Stimulated activated effector memory CD8-positive, alpha-beta T cell treated with anti-CD3 and anti-CD28 coated beads, Interleukin-12 subunit alpha, Interleukin-12 subunit beta, amount 100 ng/mL, for 72 hours (primary cell): ENCODE measurements at regions not wholly inside any gene's neighbourhood (a gene's known extent, or its start where the extent isn't known, plus 50 kb on each side); places are given as distances from the start of the nearest gene placed in this dataset.

Source experiments
- ATAC-seq: fragments of 150-1000 bp; cut with Tn5 transposase; 2 replicates; pipeline ENCODE4 v1.10.0; 2021
- DNase-seq, 2 donors: peaks; one replicate each; pipeline ENCODE4 v3.0.0; 2021 to 2022; ENCODE audit warnings: low spot score in 2 of 2
- H3K27ac Mint-ChIP-seq: one replicate; pipeline ENCODE4 v1.8.0; 2022; ENCODE audit warnings: mild to moderate bottlenecking, mixed read lengths
- H3K36me3 Mint-ChIP-seq: one replicate; pipeline ENCODE4 v1.8.0; 2022; ENCODE audit warnings: mild to moderate bottlenecking, mixed read lengths
- H3K4me1 Mint-ChIP-seq: one replicate; pipeline ENCODE4 v1.8.0; 2022; ENCODE audit warnings: mixed read lengths
- H3K4me3 Mint-ChIP-seq: one replicate; pipeline ENCODE4 v1.8.0; 2022; ENCODE audit warnings: mild to moderate bottlenecking, mixed read lengths
- H3K9me3 Mint-ChIP-seq: one replicate; pipeline ENCODE4 v1.8.0; 2022; ENCODE audit warnings: mixed read lengths

- peaks cover 8% of the 10 kb centered on the region for H3K4me1 Mint-ChIP-seq
- H3K4me3 Mint-ChIP-seq: no peak overlapping the region
- DNase-seq: no peak
- H3K27ac Mint-ChIP-seq: no peak overlapping the region
- H3K9me3 Mint-ChIP-seq: no peaks in the 10 kb centered on the region
- ATAC-seq: no peak
- H3K36me3 Mint-ChIP-seq: no peaks in the 10 kb centered on the region
Measured at GRCh38 chr2:239815671-239816070, 209.5 kb downstream of the NDUFA10 start.

- Mint-ChIP-seq H3K36me3 (no peaks in the 10 kb centered on the region), H3K27ac (no peak overlapping the region), H3K9me3 (no peaks in the 10 kb centered on the region), H3K4me3 (no peak overlapping the region), H3K4me1 (peaks cover 8% of the 10 kb centered on the region)
- DNase-seq (no peak), ATAC-seq (no peak)
Measured at GRCh38 chr2:239814861-239815601, 210.1 kb downstream of the NDUFA10 start.

GRCh38 chr2:239814116-239814860, 210.9 kb downstream of the NDUFA10 start:
- ATAC-seq (no peak), DNase-seq (no peak)
- Mint-ChIP-seq H3K27ac (no peak overlapping the region), H3K4me1 (peaks cover 8% of the 10 kb centered on the region), H3K9me3 (no peaks in the 10 kb centered on the region), H3K36me3 (no peaks in the 10 kb centered on the region), H3K4me3 (no peak overlapping the region)

- Mint-ChIP-seq H3K27ac (no peak overlapping the region), H3K4me3 (no peak overlapping the region), H3K4me1 (peaks cover 5% of the 10 kb centered on the region), H3K9me3 (no peaks in the 10 kb centered on the region), H3K36me3 (no peaks in the 10 kb centered on the region)
- DNase-seq (no peak), ATAC-seq (no peak)
Measured at GRCh38 chr2:239813261-239814115, 211.7 kb downstream of the NDUFA10 start.

- no peak for DNase-seq
- Mint-ChIP-seq H3K4me1 (no peaks in the 10 kb centered on the region), H3K4me3 (no peak overlapping the region), H3K27ac (no peak overlapping the region), H3K36me3 (no peaks in the 10 kb centered on the region), H3K9me3 (no peaks in the 10 kb centered on the region)
- ATAC-seq: no peak
Measured at GRCh38 chr2:239811806-239812560, 213.2 kb downstream of the NDUFA10 start.

GRCh38 chr2:239811111-239811781, 213.9 kb downstream of the NDUFA10 start:
- DNase-seq (no peak), ATAC-seq (no peak)
- Mint-ChIP-seq H3K36me3 (no peaks in the 10 kb centered on the region), H3K27ac (no peak overlapping the region), H3K4me3 (no peak overlapping the region), H3K4me1 (no peaks in the 10 kb centered on the region), H3K9me3 (no peaks in the 10 kb centered on the region)

- DNase-seq: no peak
Measured at GRCh38 chr2:239809391-239809790, 215.8 kb downstream of the NDUFA10 start.

GRCh38 chr2:239807568-239807967, 217.6 kb downstream of the NDUFA10 start:
- Mint-ChIP-seq H3K36me3 (no peaks in the 10 kb centered on the region), H3K9me3 (no peaks in the 10 kb centered on the region), H3K4me3 (no peak overlapping the region), H3K4me1 (no peaks in the 10 kb centered on the region), H3K27ac (no peak overlapping the region)
- ATAC-seq: no peak
- no peak for DNase-seq

More at GRCh38 chr2:239809391-239809790, 215.8 kb downstream of the NDUFA10 start:
- H3K4me1 Mint-ChIP-seq: no peaks in the 10 kb centered on the region
- no peak overlapping the region for H3K27ac Mint-ChIP-seq
- ATAC-seq: no peak
- no peaks in the 10 kb centered on the region for H3K9me3 Mint-ChIP-seq
- H3K4me3 Mint-ChIP-seq: no peak overlapping the region
- H3K36me3 Mint-ChIP-seq: no peaks in the 10 kb centered on the region

GRCh38 chr2:239806758-239807434, 218.2 kb downstream of the NDUFA10 start:
- ATAC-seq (peak; percentile 4), DNase-seq (no peak)
- H3K4me1 Mint-ChIP-seq: no peaks in the 10 kb centered on the region

GRCh38 chr2:239806276-239806675, 218.9 kb downstream of the NDUFA10 start:
- ATAC-seq (no peak), DNase-seq (no peak)
- H3K27ac Mint-ChIP-seq: no peak overlapping the region
- H3K9me3 Mint-ChIP-seq: no peaks in the 10 kb centered on the region
- H3K4me1 Mint-ChIP-seq: no peaks in the 10 kb centered on the region
- no peak overlapping the region for H3K4me3 Mint-ChIP-seq
- H3K36me3 Mint-ChIP-seq: no peaks in the 10 kb centered on the region

More at GRCh38 chr2:239806758-239807434, 218.2 kb downstream of the NDUFA10 start:
- no peaks in the 10 kb centered on the region for H3K36me3 Mint-ChIP-seq
- H3K27ac Mint-ChIP-seq: no peak overlapping the region
- no peak overlapping the region for H3K4me3 Mint-ChIP-seq
- no peaks in the 10 kb centered on the region for H3K9me3 Mint-ChIP-seq

- Mint-ChIP-seq H3K27ac (no peak overlapping the region), H3K9me3 (no peaks in the 10 kb centered on the region), H3K36me3 (no peaks in the 10 kb centered on the region), H3K4me3 (no peak overlapping the region), H3K4me1 (no peaks in the 10 kb centered on the region)
- no peak for DNase-seq
- ATAC-seq: no peak
Measured at GRCh38 chr2:239805414-239805813, 219.7 kb downstream of the NDUFA10 start.

GRCh38 chr2:239805043-239805329, 220.2 kb downstream of the NDUFA10 start:
- no peaks in the 10 kb centered on the region for H3K9me3 Mint-ChIP-seq
- no peaks in the 10 kb centered on the region for H3K36me3 Mint-ChIP-seq
- no peaks in the 10 kb centered on the region for H3K4me1 Mint-ChIP-seq
- no peak for DNase-seq
- no peak overlapping the region for H3K4me3 Mint-ChIP-seq
- no peak overlapping the region for H3K27ac Mint-ChIP-seq
- no peak for ATAC-seq

GRCh38 chr2:239804161-239805042, 220.7 kb downstream of the NDUFA10 start:
- Mint-ChIP-seq H3K27ac (no peak overlapping the region), H3K36me3 (no peaks in the 10 kb centered on the region), H3K4me3 (no peak overlapping the region), H3K4me1 (no peaks in the 10 kb centered on the region), H3K9me3 (no peaks in the 10 kb centered on the region)
- ATAC-seq: peak; percentile 38
- DNase-seq: no peak
